GM12875 (cell line): ENCODE measurements at regions not wholly inside any gene's neighbourhood (a gene's known extent, or its start where the extent isn't known, plus 50 kb on each side); places are given as distances from the start of the nearest gene placed in this dataset.

Source experiments
- H3K4me3 ChIP-seq: one replicate; pipeline ENCODE4 v1.5.1; 2011; ENCODE audit warnings: low read depth, low read length, control low read depth
- CTCF ChIP-seq: IDR thresholded peaks from 2 replicates; pipeline ENCODE4 v1.5.1; 2011; ENCODE audit warnings: low read depth, mild to moderate bottlenecking, control low read depth, inconsistent platforms, low read length, moderate library complexity, borderline replicate concordance; ENCODE audit not compliant: insufficient read depth

- H3K4me3 ChIP-seq: no peak overlapping the region
- no peak for TF ChIP-seq CTCF
Measured at GRCh38 chr13:90393408-90393807, 954.1 kb upstream of the MIR17HG start.

DNA sequence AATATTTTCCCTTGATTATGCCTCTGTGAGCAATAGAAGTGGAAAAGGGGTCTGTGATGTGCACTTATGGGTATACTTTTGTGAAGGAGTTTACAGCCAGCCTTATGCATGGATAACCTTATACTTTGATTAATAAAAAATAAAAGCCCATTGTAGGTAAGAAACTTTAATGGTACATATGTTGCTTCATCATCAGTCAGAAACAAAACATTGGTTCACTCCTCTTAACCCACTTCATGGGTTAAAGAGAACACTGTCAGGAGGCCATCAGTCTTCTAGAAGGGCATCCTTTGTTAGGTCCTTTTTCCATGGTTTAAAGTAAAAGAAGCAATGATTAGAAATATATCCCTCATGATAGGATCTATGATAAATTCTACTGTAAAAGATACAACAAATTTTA, 952.1 kb upstream of the MIR17HG start:
- no peak overlapping the region for H3K4me3 ChIP-seq
- no peak for TF ChIP-seq CTCF

- TF ChIP-seq CTCF: no peak
- no peak overlapping the region for H3K4me3 ChIP-seq
Measured at GRCh38 chr13:90395846-90396245, 951.6 kb upstream of the MIR17HG start.

DNA sequence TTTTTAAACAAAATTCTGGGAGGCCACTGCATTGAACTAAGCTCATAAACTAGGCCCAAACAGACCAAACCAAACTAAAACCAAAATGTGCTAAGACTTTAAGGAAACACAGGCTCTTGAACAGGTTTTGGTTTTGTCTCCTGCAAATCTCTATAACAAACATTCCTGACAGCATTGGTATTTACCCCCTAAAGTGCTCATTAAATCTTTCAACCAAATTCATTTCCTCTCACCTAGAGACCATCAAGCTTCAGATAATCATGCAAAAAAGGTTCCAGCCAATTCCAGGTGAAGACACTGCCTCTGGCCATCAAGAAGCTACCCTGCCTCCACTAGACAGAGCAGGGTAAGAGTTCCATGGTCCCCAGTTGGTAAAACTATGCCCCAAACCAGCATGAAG, 951.2 kb upstream of the MIR17HG start:
- no peak for TF ChIP-seq CTCF
- no peak overlapping the region for H3K4me3 ChIP-seq

DNA sequence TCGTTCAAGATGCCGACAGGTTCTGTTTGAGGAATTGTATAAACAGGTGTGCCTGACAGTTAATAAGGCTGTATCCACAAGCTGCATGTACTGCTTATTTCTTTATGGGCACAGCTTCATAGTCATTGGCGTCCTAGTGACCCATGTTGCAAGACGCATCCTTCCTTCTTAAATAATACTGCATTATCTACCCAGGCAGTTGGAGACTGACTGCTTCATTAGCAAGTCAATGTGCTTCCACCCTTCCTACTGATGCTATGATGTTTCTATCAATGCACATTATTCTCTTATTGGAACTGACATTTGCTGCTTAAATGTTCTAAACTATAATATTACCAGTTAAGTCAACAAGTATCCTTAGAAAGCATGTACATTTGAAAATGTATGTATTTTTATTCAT, 950.0 kb upstream of the MIR17HG start:
- H3K4me3 ChIP-seq: no peak overlapping the region
- TF ChIP-seq CTCF: no peak

- no peak for TF ChIP-seq CTCF
- no peak overlapping the region for H3K4me3 ChIP-seq
Measured at GRCh38 chr13:90400372-90400771, 947.1 kb upstream of the MIR17HG start.

- TF ChIP-seq CTCF: no peak
- H3K4me3 ChIP-seq: no peak overlapping the region
Measured at GRCh38 chr13:90401150-90401549, 946.3 kb upstream of the MIR17HG start.
